Spleen (tissue), 11 donors: ENCODE measurements at regions not wholly inside any gene's neighbourhood (a gene's known extent, or its start where the extent isn't known, plus 50 kb on each side); places are given as distances from the start of the nearest gene placed in this dataset.
A peak's percentile ranks its signal among the peaks of the same experiment; 100 is the strongest.
"Not testable (repeated sequence)": the region's sequence is repeated elsewhere in the genome, so short reads cannot be mapped to it uniquely, and the experiment has no call there.

Source experiments
- DNase-seq: peaks from one replicate; pipeline ENCODE4 v3.0.0-alpha.2; 2020
- H3K27ac ChIP-seq, 8 donors: fragments of 200-600 bp; sonication (generic) in 7 of 8; 1 replicate in 4 of 8; 2 replicates in 4 of 8; pipeline versions ENCODE4 v1.5.0 to v1.8.0; 2016 to 2021; ENCODE audit warnings: inconsistent platforms in 4 of 8, mild to moderate bottlenecking in 4 of 8, moderate library complexity in 1 of 8
- H3K27me3 ChIP-seq, 7 donors: fragments of 200-600 bp; sonication (generic) in 6 of 7; replicated peaks in 1 of 7; 1 replicate in 4 of 7; 2 replicates in 3 of 7; pipeline versions ENCODE4 v1.5.0 to v1.8.0; 2016 to 2021; ENCODE audit warnings: inconsistent platforms in 3 of 7, mild to moderate bottlenecking in 1 of 7
- H3K36me3 ChIP-seq, 6 donors: fragments of 200-600 bp; sonication (generic) in 5 of 6; 1 replicate in 4 of 6; 2 replicates in 2 of 6; pipeline versions ENCODE4 v1.5.0 to v1.8.0; 2016 to 2021; ENCODE audit warnings: inconsistent platforms in 2 of 6
- H3K4me1 ChIP-seq, 6 donors: fragments of 200-600 bp; sonication (generic) in 5 of 6; 1 replicate in 3 of 6; 2 replicates in 3 of 6; pipeline versions ENCODE4 v1.5.0 to v1.8.0; 2016 to 2021; ENCODE audit warnings: inconsistent platforms in 3 of 6
- H3K4me3 ChIP-seq, 8 donors: fragments of 200-600 bp; sonication (generic) in 7 of 8; 1 replicate in 4 of 8; 2 replicates in 4 of 8; pipeline versions ENCODE4 v1.5.0 to v1.8.0; 2016 to 2021; ENCODE audit warnings: inconsistent platforms in 4 of 8, mild to moderate bottlenecking in 4 of 8, moderate library complexity in 2 of 8
- H3K9me3 ChIP-seq, 8 donors: fragments of 200-600 bp; sonication (generic) in 7 of 8; 1 replicate in 4 of 8; 2 replicates in 4 of 8; pipeline versions ENCODE4 v1.5.0 to v1.8.0; 2016 to 2021; ENCODE audit warnings: inconsistent platforms in 4 of 8
- POLR2A ChIP-seq, 3 donors: fragments of 450-650 bp; IDR thresholded peaks; one replicate each; pipeline ENCODE4 v1.5.1; 2017; ENCODE audit warnings: antibody characterized with exemption in 3 of 3, mild to moderate bottlenecking in 1 of 3
- POLR2AphosphoS5 ChIP-seq, 3 donors: sonication (generic); formaldehyde crosslinking; IDR thresholded peaks; one replicate each; pipeline ENCODE4 v1.5.1; 2017; ENCODE audit warnings: antibody characterized with exemption in 3 of 3
- WGBS, 5 donors: extraction: QIAGEN DNeasy Blood & Tissue Kit in 3 of 5; methylation state at CpG; one replicate each; pipeline versions ENCODE4 v1.1.5 to v1.1.7; 2013 to 2018; 5-methylcytosine and 5-hydroxymethylcytosine counted together
- intact Hi-C: fragments of 100-400 bp; cut with DNase I; formaldehyde crosslinking; loops from one replicate; pipeline ENCODE4 v1.15.0; 2023; ENCODE audit warnings: low total_unique reads
- TF ChIP-seq, protein P1 (sequence below), 11 experiments: fragments of 200-600 bp in 7 of 11; fragments of 450-650 bp in 4 of 11; sonication (generic) in 4 of 11; IDR thresholded peaks in 8 of 11; conservative IDR thresholded peaks in 3 of 11; 1 replicate in 7 of 11; 2 replicates in 4 of 11; pipeline versions ENCODE4 v1.4.0 to v1.8.0; 2016 to 2021; ENCODE audit warnings: antibody characterized with exemption in 11 of 11, inconsistent platforms in 4 of 11, mild to moderate bottlenecking in 1 of 11
- donor health status: healthy with polysubstance abuse.
- donor health status: DM: no; HTN: no; CAD: no; lungs with moderate emphysema.
- donor health status: DM: no; HTN: no; CAD: no.
- donor health status: Bipolar disorder and iron deficiency.
- donor health status: healthy.
- donor health status: DM: no; HTN: no; CAD: no.
- donor health status: DM: yes; HTN: yes; CAD: no.

DNA sequence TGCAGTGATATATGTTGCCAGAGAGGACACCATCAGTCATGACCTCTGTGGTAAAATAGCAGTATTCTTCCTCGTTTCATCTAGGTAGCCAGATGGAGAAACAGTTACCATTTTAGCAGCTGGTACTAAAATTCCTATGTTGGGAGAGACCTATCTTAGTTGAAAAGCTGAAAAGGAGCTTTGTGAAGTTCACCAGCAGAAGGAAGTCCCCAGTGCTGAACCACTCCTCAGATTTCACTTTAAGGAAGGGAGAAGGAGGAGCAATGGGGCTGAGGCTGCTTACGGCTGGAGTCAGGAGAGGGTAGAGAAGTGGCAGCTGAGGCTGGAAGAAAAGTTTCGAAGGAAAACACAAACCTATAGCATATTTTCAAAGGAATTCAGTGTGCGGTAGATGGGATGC, 103.7 kb downstream of the ATXN3L start:
- Histone ChIP-seq H3K36me3 (no peaks in the 10 kb centered on the region), H3K4me1 (peaks cover 0 to 5% (median 0%) of the 10 kb centered on the region in 6 donors), H3K27ac (no peak overlapping the region), H3K4me3 (no peak overlapping the region), H3K9me3 (no peaks in the 10 kb centered on the region), H3K27me3 (no peaks in the 10 kb centered on the region)
- intact Hi-C loops, result no loop called here
- TF ChIP-seq POLR2AphosphoS5 (IDR thresholded peaks at IDR 0.05), result no peak
- TF ChIP-seq, protein P1, sequence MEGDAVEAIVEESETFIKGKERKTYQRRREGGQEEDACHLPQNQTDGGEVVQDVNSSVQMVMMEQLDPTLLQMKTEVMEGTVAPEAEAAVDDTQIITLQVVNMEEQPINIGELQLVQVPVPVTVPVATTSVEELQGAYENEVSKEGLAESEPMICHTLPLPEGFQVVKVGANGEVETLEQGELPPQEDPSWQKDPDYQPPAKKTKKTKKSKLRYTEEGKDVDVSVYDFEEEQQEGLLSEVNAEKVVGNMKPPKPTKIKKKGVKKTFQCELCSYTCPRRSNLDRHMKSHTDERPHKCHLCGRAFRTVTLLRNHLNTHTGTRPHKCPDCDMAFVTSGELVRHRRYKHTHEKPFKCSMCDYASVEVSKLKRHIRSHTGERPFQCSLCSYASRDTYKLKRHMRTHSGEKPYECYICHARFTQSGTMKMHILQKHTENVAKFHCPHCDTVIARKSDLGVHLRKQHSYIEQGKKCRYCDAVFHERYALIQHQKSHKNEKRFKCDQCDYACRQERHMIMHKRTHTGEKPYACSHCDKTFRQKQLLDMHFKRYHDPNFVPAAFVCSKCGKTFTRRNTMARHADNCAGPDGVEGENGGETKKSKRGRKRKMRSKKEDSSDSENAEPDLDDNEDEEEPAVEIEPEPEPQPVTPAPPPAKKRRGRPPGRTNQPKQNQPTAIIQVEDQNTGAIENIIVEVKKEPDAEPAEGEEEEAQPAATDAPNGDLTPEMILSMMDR (IDR thresholded peaks at IDR 0.05 in 8 of 11, conservative IDR thresholded peaks at IDR 0.05 in 3 of 11), result no peak
- no peak for TF ChIP-seq POLR2A (IDR thresholded peaks at IDR 0.05)
- 72 to 88% (median 76%) methylated on average over 4 of the region's 4 CpGs for whole genome bisulfite sequencing, 5 donors
- DNase-seq, result no peak

DNA sequence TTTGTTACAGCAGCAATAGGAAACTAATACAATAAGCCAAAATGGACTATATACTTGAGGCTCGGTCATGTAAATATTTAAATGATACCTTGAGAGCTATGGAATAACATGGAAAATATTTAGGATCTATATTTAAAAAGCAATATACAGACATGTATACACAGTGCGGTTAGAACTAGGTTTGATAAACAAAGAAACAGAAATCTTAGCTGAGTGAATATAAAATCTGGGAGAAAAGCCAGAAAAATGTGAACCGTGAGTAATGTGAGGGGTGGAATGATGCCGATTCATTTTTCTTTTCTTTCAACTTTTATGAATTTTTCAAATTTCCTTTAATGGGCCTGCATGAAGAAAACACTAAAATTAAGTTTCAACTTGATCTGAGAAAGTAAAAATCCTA, 104.1 kb downstream of the ATXN3L start:
- TF ChIP-seq, protein P1 (IDR thresholded peaks at IDR 0.05 in 8 of 11, conservative IDR thresholded peaks at IDR 0.05 in 3 of 11), result no peak
- no peak for TF ChIP-seq POLR2AphosphoS5 (IDR thresholded peaks at IDR 0.05)
- no peak for TF ChIP-seq POLR2A (IDR thresholded peaks at IDR 0.05)
- Histone ChIP-seq H3K27ac (no peak overlapping the region), H3K4me3 (no peak overlapping the region), H3K36me3 (no peaks in the 10 kb centered on the region), H3K4me1 (peaks cover 0 to 5% (median 0%) of the 10 kb centered on the region in 6 donors), H3K27me3 (no peaks in the 10 kb centered on the region), H3K9me3 (no peaks in the 10 kb centered on the region)
- 86 to 93% (median 91%) methylated on average over 4 of the region's 4 CpGs for WGBS, 5 donors
- no peak for DNase-seq
- intact Hi-C loops, result no loop called here

DNA sequence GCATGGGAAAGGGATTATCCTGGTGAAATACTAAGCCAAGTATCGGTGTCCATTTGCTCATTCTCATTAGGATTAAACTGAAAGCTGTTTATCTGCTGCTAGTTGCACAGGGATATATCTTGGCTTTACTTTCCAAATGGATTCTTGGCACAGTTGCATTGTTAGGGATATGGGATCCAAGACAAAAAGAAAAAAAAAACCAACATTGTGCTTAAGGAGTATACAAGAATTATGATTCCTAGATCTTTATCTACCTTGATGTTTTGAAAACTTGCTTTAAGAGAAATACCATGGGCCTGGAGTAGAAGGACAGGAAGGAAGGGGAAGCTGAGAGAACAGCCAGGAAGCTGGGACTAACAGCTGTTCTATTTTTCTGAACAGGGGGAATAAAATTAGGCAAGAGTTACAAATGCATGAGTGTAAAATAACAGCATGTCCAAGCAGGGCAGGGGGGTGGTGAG, 107.6 kb downstream of the ATXN3L start:
- peak overlapping the region in 5 of 8 donors; percentile 30 to 63 (median 39) for H3K27ac ChIP-seq
- no peak overlapping the region for H3K4me3 ChIP-seq
- peaks cover 0 to 5% (median 0%) of the 10 kb centered on the region in 6 donors for H3K4me1 ChIP-seq
- WGBS, 5 donors, result 62 to 75% (median 68%) methylated on average over 1 of the region's 1 CpG
- no peaks in the 10 kb centered on the region for H3K36me3 ChIP-seq
- TF ChIP-seq POLR2AphosphoS5 (IDR thresholded peaks at IDR 0.05) (no peak), POLR2A (IDR thresholded peaks at IDR 0.05) (no peak)
- TF ChIP-seq, protein P1 (IDR thresholded peaks at IDR 0.05 in 8 of 11, conservative IDR thresholded peaks at IDR 0.05 in 3 of 11), result no peak
- H3K9me3 ChIP-seq, result peaks cover 0 to 6% (median 0%) of the 10 kb centered on the region in 8 donors
- H3K27me3 ChIP-seq, result no peaks in the 10 kb centered on the region
- intact Hi-C loops, result no loop called here
- DNase-seq, result no peak

DNA sequence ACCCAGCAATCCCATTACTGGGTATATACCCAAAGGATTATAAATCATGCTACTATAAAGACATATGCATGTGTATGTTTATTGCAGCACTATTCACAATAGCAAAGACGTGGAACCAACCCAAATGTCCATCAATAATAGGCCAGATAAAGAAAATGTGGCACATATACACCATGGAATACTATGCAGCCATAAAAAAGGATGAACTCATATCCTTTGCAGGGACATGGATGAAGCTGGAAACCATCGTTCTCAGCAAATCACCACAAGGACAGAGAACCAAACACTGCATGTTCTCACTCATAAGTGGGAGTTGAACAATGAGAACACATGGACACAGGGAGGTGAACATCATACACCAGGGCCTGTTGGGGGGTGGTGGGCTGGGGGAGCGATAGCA, 109.7 kb downstream of the ATXN3L start:
- H3K4me3 ChIP-seq, intact Hi-C loops, DNase-seq, H3K9me3 ChIP-seq, H3K27ac ChIP-seq, H3K27me3 ChIP-seq, H3K36me3 ChIP-seq, H3K4me1 ChIP-seq: not testable (repeated sequence)
- 87 to 98% (median 95%) methylated on average over 2 to 3 of the region's 3 CpGs for WGBS, 5 donors

DNA sequence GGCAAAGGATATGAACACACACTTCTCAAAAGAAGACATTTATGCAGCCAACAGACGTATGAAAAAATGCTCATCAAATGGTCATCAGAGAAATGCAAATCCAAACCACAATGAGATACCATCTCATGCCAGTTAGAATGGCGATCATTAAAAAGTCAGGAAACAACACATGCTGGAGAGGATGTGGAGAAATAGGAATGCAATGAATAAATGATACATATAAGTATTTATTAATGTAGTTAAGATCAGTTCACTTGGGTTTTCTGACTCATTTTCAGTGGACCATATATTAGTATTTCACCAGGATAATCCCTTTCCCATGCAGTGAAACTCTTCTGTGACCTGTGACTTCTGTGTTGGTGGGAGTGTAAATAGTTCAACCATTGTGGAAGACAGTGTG, 110.1 kb downstream of the ATXN3L start:
- 75 to 92% (median 83%) methylated on average over 2 of the region's 2 CpGs for WGBS, 5 donors
- H3K9me3 ChIP-seq, H3K27ac ChIP-seq, intact Hi-C loops, H3K36me3 ChIP-seq, DNase-seq, H3K27me3 ChIP-seq, H3K4me3 ChIP-seq, H3K4me1 ChIP-seq: not testable (repeated sequence)
